Effector memory CD8-positive, alpha-beta T cell (primary cell): ENCODE measurements at regions not wholly inside any gene's neighbourhood (a gene's known extent, or its start where the extent isn't known, plus 50 kb on each side); places are given as distances from the start of the nearest gene placed in this dataset.

ENCODE experiments used
- ATAC-seq: fragments of 150-1000 bp; cut with Tn5 transposase; replicated peaks from 2 replicates; pipeline ENCODE4 v1.10.0; 2021; ENCODE audit warnings: mild to moderate bottlenecking, moderate library complexity
- DNase-seq, 3 experiments: peaks; one replicate each; pipeline ENCODE4 v3.0.0; 2021
- H3K27ac Mint-ChIP-seq, 2 donors: one replicate each; pipeline ENCODE4 v1.8.0; 2022; ENCODE audit warnings: mild to moderate bottlenecking in 2 of 2, mixed read lengths in 2 of 2, moderate library complexity in 2 of 2
- H3K27me3 Mint-ChIP-seq, 2 donors: one replicate each; pipeline ENCODE4 v1.8.0; 2022; ENCODE audit warnings: mixed read lengths in 2 of 2
- H3K36me3 Mint-ChIP-seq: one replicate; pipeline ENCODE4 v1.8.0; 2022; ENCODE audit warnings: mild to moderate bottlenecking, moderate library complexity, mixed read lengths; ENCODE audit not compliant: insufficient read depth
- H3K4me1 Mint-ChIP-seq, 2 donors: one replicate each; pipeline ENCODE4 v1.8.0; 2022; ENCODE audit warnings: low read depth in 2 of 2, mixed read lengths in 2 of 2
- H3K4me3 Mint-ChIP-seq, 2 donors: one replicate each; pipeline ENCODE4 v1.8.0; 2022; ENCODE audit warnings: mild to moderate bottlenecking in 2 of 2, mixed read lengths in 2 of 2, moderate library complexity in 2 of 2
- H3K9me3 Mint-ChIP-seq, 2 donors: one replicate each; pipeline ENCODE4 v1.8.0; 2022; ENCODE audit warnings: mixed read lengths in 2 of 2

GRCh38 chr2:12289120-12289802, 427.5 kb upstream of the TRIB2 start:
- ATAC-seq (no peak), DNase-seq (no peak)
- H3K4me1 Mint-ChIP-seq: peaks cover 8 to 13% of the 10 kb centered on the region in 2 donors
- H3K27ac Mint-ChIP-seq: no peak overlapping the region
- no peaks in the 10 kb centered on the region for H3K27me3 Mint-ChIP-seq
- no peaks in the 10 kb centered on the region for H3K36me3 Mint-ChIP-seq
- no peaks in the 10 kb centered on the region for H3K9me3 Mint-ChIP-seq
- no peak overlapping the region for H3K4me3 Mint-ChIP-seq

GRCh38 chr2:12291303-12291702, 425.4 kb upstream of the TRIB2 start:
- Mint-ChIP-seq H3K4me1 (peaks cover 11 to 13% of the 10 kb centered on the region in 2 donors), H3K36me3 (no peaks in the 10 kb centered on the region), H3K27ac (no peak overlapping the region), H3K9me3 (no peaks in the 10 kb centered on the region), H3K4me3 (no peak overlapping the region), H3K27me3 (no peaks in the 10 kb centered on the region)
- ATAC-seq: no peak
- no peak for DNase-seq

GRCh38 chr2:12293874-12294273, 422.9 kb upstream of the TRIB2 start:
- DNase-seq (no peak), ATAC-seq (peak; percentile 65)
- no peak overlapping the region for H3K4me3 Mint-ChIP-seq
- H3K9me3 Mint-ChIP-seq: no peaks in the 10 kb centered on the region
- peaks cover 0 to 11% of the 10 kb centered on the region in 2 donors for H3K27me3 Mint-ChIP-seq
- no peaks in the 10 kb centered on the region for H3K36me3 Mint-ChIP-seq
- H3K27ac Mint-ChIP-seq: no peak overlapping the region
- peaks cover 9 to 13% of the 10 kb centered on the region in 2 donors for H3K4me1 Mint-ChIP-seq

- H3K4me3 Mint-ChIP-seq: no peak overlapping the region
- H3K27me3 Mint-ChIP-seq: peaks cover 0 to 11% of the 10 kb centered on the region in 2 donors
- H3K27ac Mint-ChIP-seq: no peak overlapping the region
- DNase-seq (no peak), ATAC-seq (no peak)
- peaks cover 9 to 13% of the 10 kb centered on the region in 2 donors for H3K4me1 Mint-ChIP-seq
- no peaks in the 10 kb centered on the region for H3K36me3 Mint-ChIP-seq
- no peaks in the 10 kb centered on the region for H3K9me3 Mint-ChIP-seq
Measured at GRCh38 chr2:12295856-12296519, 420.7 kb upstream of the TRIB2 start.

GRCh38 chr2:12296915-12297314, 419.8 kb upstream of the TRIB2 start:
- Mint-ChIP-seq H3K4me1 (peaks cover 11 to 13% of the 10 kb centered on the region in 2 donors), H3K36me3 (no peaks in the 10 kb centered on the region), H3K4me3 (no peak overlapping the region), H3K27me3 (peaks cover 0 to 11% of the 10 kb centered on the region in 2 donors), H3K27ac (no peak overlapping the region), H3K9me3 (no peaks in the 10 kb centered on the region)
- ATAC-seq (no peak), DNase-seq (no peak)

GRCh38 chr2:12298352-12298751, 418.4 kb upstream of the TRIB2 start:
- no peaks in the 10 kb centered on the region for H3K36me3 Mint-ChIP-seq
- no peak overlapping the region for H3K27ac Mint-ChIP-seq
- H3K4me3 Mint-ChIP-seq: no peak overlapping the region
- no peaks in the 10 kb centered on the region for H3K9me3 Mint-ChIP-seq
- ATAC-seq (no peak), DNase-seq (no peak)
- peaks cover 0 to 11% of the 10 kb centered on the region in 2 donors for H3K27me3 Mint-ChIP-seq
- peaks cover 18% of the 10 kb centered on the region in 2 donors for H3K4me1 Mint-ChIP-seq

- H3K4me3 Mint-ChIP-seq: no peak overlapping the region
- peaks cover 13 to 16% of the 10 kb centered on the region in 2 donors for H3K4me1 Mint-ChIP-seq
Measured at GRCh38 chr2:12299431-12299830, 417.3 kb upstream of the TRIB2 start.

GRCh38 chr2:12300019-12300602, 416.6 kb upstream of the TRIB2 start:
- no peak overlapping the region for H3K27ac Mint-ChIP-seq
- no peaks in the 10 kb centered on the region for H3K36me3 Mint-ChIP-seq
- H3K4me3 Mint-ChIP-seq: no peak overlapping the region
- DNase-seq (no peak), ATAC-seq (no peak)
- peaks cover 11 to 13% of the 10 kb centered on the region in 2 donors for H3K4me1 Mint-ChIP-seq
- H3K9me3 Mint-ChIP-seq: no peaks in the 10 kb centered on the region
- peaks cover 0 to 11% of the 10 kb centered on the region in 2 donors for H3K27me3 Mint-ChIP-seq

More at GRCh38 chr2:12299431-12299830, 417.3 kb upstream of the TRIB2 start:
- H3K27me3 Mint-ChIP-seq: peaks cover 0 to 11% of the 10 kb centered on the region in 2 donors
- ATAC-seq (no peak), DNase-seq (no peak)
- no peak overlapping the region for H3K27ac Mint-ChIP-seq
- H3K9me3 Mint-ChIP-seq: no peaks in the 10 kb centered on the region
- no peaks in the 10 kb centered on the region for H3K36me3 Mint-ChIP-seq

GRCh38 chr2:12300927-12301326, 415.8 kb upstream of the TRIB2 start:
- Mint-ChIP-seq H3K4me1 (peaks cover 11 to 13% of the 10 kb centered on the region in 2 donors), H3K27me3 (peaks cover 0 to 11% of the 10 kb centered on the region in 2 donors), H3K4me3 (no peak overlapping the region), H3K27ac (no peak overlapping the region), H3K36me3 (no peaks in the 10 kb centered on the region), H3K9me3 (no peaks in the 10 kb centered on the region)
- DNase-seq (no peak), ATAC-seq (no peak)

- Mint-ChIP-seq H3K36me3 (no peaks in the 10 kb centered on the region), H3K9me3 (no peaks in the 10 kb centered on the region), H3K4me3 (no peak overlapping the region), H3K27me3 (peaks cover 0 to 3% of the 10 kb centered on the region in 2 donors), H3K27ac (no peak overlapping the region), H3K4me1 (peaks cover 11 to 13% of the 10 kb centered on the region in 2 donors)
- DNase-seq: no peak
- no peak for ATAC-seq
Measured at GRCh38 chr2:12302140-12302539, 414.6 kb upstream of the TRIB2 start.

- Mint-ChIP-seq H3K27ac (no peak overlapping the region), H3K4me3 (no peak overlapping the region), H3K36me3 (no peaks in the 10 kb centered on the region), H3K9me3 (no peaks in the 10 kb centered on the region), H3K4me1 (peaks cover 11 to 13% of the 10 kb centered on the region in 2 donors), H3K27me3 (no peaks in the 10 kb centered on the region)
- ATAC-seq (no peak), DNase-seq (no peak)
Measured at GRCh38 chr2:12302691-12303090, 414.0 kb upstream of the TRIB2 start.

GRCh38 chr2:12303181-12304030, 413.3 kb upstream of the TRIB2 start:
- no peaks in the 10 kb centered on the region for H3K36me3 Mint-ChIP-seq
- peak; percentile 29 for ATAC-seq
- H3K9me3 Mint-ChIP-seq: no peaks in the 10 kb centered on the region
- no peak for DNase-seq
- H3K27me3 Mint-ChIP-seq: no peaks in the 10 kb centered on the region
- H3K27ac Mint-ChIP-seq: peak overlapping the region in 1 of 2 donors; percentile 47
- no peak overlapping the region for H3K4me3 Mint-ChIP-seq
- peaks cover 11 to 13% of the 10 kb centered on the region in 2 donors for H3K4me1 Mint-ChIP-seq

GRCh38 chr2:12304564-12305171, 412.1 kb upstream of the TRIB2 start:
- no peaks in the 10 kb centered on the region for H3K36me3 Mint-ChIP-seq
- H3K27me3 Mint-ChIP-seq: no peaks in the 10 kb centered on the region
- H3K27ac Mint-ChIP-seq: peak overlapping the region in 1 of 2 donors; percentile 41
- H3K4me3 Mint-ChIP-seq: no peak overlapping the region
- H3K9me3 Mint-ChIP-seq: no peaks in the 10 kb centered on the region
- no peak for ATAC-seq
- H3K4me1 Mint-ChIP-seq: peaks cover 12 to 17% of the 10 kb centered on the region in 2 donors
- DNase-seq: no peak
